SK-N-SH treated with all-trans-retinoic acid at 6 μM for 48 hours (cell line): ENCODE measurements at regions not wholly inside any gene's neighbourhood (a gene's known extent, or its start where the extent isn't known, plus 50 kb on each side); places are given as distances from the start of the nearest gene placed in this dataset.

Experiments used
- CREB5 ChIP-seq: fragments of 250-450 bp; sonication (Bioruptor Pico); IDR thresholded peaks from 2 replicates; pipeline ENCODE4 v1.5.1; 2020; ENCODE audit warnings: low read depth, mild to moderate bottlenecking, moderate library complexity
- CSRNP3 ChIP-seq: fragments of 250-450 bp; sonication (Bioruptor Pico); IDR thresholded peaks from 2 replicates; pipeline ENCODE4 v1.5.1; 2021; ENCODE audit warnings: mild to moderate bottlenecking, moderate library complexity
- ESRRG ChIP-seq: fragments of 250-450 bp; sonication (Bioruptor Pico); IDR thresholded peaks from 2 replicates; pipeline ENCODE4 v1.6.1; 2021; ENCODE audit warnings: mild to moderate bottlenecking
- ISL1 ChIP-seq: fragments of 250-450 bp; sonication (Bioruptor Pico); IDR thresholded peaks from 2 replicates; pipeline ENCODE4 v2.1.2; 2022; ENCODE audit warnings: mild to moderate bottlenecking, moderate library complexity
- PATZ1 ChIP-seq: fragments of 250-450 bp; sonication (Bioruptor Pico); IDR thresholded peaks from 2 replicates; pipeline ENCODE4 v1.8.0; 2020; ENCODE audit warnings: mild to moderate bottlenecking, moderate library complexity, borderline replicate concordance
- RARB ChIP-seq: fragments of 250-450 bp; sonication (Bioruptor Pico); IDR thresholded peaks from 2 replicates; pipeline ENCODE4 v1.8.0; 2021; ENCODE audit warnings: mild to moderate bottlenecking, moderate library complexity
- SNAI2 ChIP-seq: fragments of 250-450 bp; sonication (Bioruptor Pico); IDR thresholded peaks from 2 replicates; pipeline ENCODE4 v1.5.0; 2020; ENCODE audit warnings: mild to moderate bottlenecking, moderate library complexity
- TCF4 ChIP-seq: fragments of 250-450 bp; sonication (Bioruptor Pico); IDR thresholded peaks from 2 replicates; pipeline ENCODE4 v1.8.0; 2021; ENCODE audit warnings: mild to moderate bottlenecking, moderate library complexity, borderline replicate concordance
- TOX ChIP-seq: fragments of 250-450 bp; sonication (Bioruptor Pico); IDR thresholded peaks from 2 replicates; pipeline ENCODE4 v1.8.0; 2021; ENCODE audit warnings: mild to moderate bottlenecking, moderate library complexity, borderline replicate concordance
- ZFP30 ChIP-seq: fragments of 450-650 bp; formaldehyde crosslinking; IDR thresholded peaks from 2 replicates; pipeline ENCODE4 v1.5.0; 2022; ENCODE audit warnings: mild to moderate bottlenecking, moderate library complexity
- ZNF565 ChIP-seq: fragments of 450-650 bp; formaldehyde crosslinking; conservative IDR thresholded peaks from 2 replicates; pipeline ENCODE4 v1.5.0; 2020; ENCODE audit warnings: low read depth, mild to moderate bottlenecking, moderate library complexity
- ZNF70 ChIP-seq: fragments of 450-650 bp; formaldehyde crosslinking; IDR thresholded peaks from 2 replicates; pipeline ENCODE4 v1.5.0; 2020; ENCODE audit warnings: mild to moderate bottlenecking, moderate library complexity
- ZNF8 ChIP-seq: fragments of 450-650 bp; formaldehyde crosslinking; IDR thresholded peaks from 2 replicates; pipeline ENCODE4 v1.5.0; 2020; ENCODE audit warnings: mild to moderate bottlenecking, moderate library complexity
- TF ChIP-seq, protein P1 (sequence below): fragments of 250-450 bp; sonication (Bioruptor Pico); IDR thresholded peaks from 2 replicates; pipeline ENCODE4 v1.8.0; 2021; ENCODE audit warnings: low read depth, mild to moderate bottlenecking, moderate library complexity, borderline replicate concordance

- TF ChIP-seq PATZ1 (CRISPR knock-in tag) (no peak), CSRNP3 (no peak), ZFP30 (no peak), ISL1 (no peak; the same call in 1 of the 2 replicates), ZNF70 (CRISPR knock-in tag) (no peak), RARB (CRISPR knock-in tag) (no peak), SNAI2 (CRISPR knock-in tag) (no peak), TCF4 (CRISPR knock-in tag) (no peak), ESRRG (no peak), ZNF565 (CRISPR knock-in tag) (no peak), CREB5 (CRISPR knock-in tag) (no peak), ZNF8 (CRISPR knock-in tag) (no peak), TOX (CRISPR knock-in tag) (peak; percentile 35; the same call in 1 of the 2 replicates)
- TF ChIP-seq, protein P1, sequence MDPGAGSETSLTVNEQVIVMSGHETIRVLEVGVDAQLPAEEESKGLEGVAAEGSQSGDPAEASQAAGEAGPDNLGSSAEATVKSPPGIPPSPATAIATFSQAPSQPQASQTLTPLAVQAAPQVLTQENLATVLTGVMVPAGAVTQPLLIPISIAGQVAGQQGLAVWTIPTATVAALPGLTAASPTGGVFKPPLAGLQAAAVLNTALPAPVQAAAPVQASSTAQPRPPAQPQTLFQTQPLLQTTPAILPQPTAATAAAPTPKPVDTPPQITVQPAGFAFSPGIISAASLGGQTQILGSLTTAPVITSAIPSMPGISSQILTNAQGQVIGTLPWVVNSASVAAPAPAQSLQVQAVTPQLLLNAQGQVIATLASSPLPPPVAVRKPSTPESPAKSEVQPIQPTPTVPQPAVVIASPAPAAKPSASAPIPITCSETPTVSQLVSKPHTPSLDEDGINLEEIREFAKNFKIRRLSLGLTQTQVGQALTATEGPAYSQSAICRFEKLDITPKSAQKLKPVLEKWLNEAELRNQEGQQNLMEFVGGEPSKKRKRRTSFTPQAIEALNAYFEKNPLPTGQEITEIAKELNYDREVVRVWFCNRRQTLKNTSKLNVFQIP (CRISPR knock-in tag) = no peak
Measured at GRCh38 chr4:134539729-134540231, 338.2 kb upstream of the PABPC4L start.
